H9 (cell line): ENCODE measurements at regions not wholly inside any gene's neighbourhood (a gene's known extent, or its start where the extent isn't known, plus 50 kb on each side); places are given as distances from the start of the nearest gene placed in this dataset.

Experiments
- DNase-seq: peaks from one replicate; pipeline ENCODE4 v3.0.0-alpha.2; 2017
- H2AFZ ChIP-seq: one replicate; pipeline ENCODE4 v1.6.1; 2013; ENCODE audit warnings: mild to moderate bottlenecking, low read length, control low read depth, moderate library complexity
- H2AK5ac ChIP-seq: 2 replicates; pipeline ENCODE4 v1.6.1; 2013; ENCODE audit warnings: low read length, control low read depth, mixed read lengths; ENCODE audit not compliant: insufficient read length
- H2BK120ac ChIP-seq: one replicate; pipeline ENCODE4 v1.6.1; 2013; ENCODE audit warnings: low read depth, mild to moderate bottlenecking, low read length, control low read depth, inconsistent platforms; ENCODE audit not compliant: poor library complexity, severe bottlenecking
- H2BK12ac ChIP-seq: 2 replicates; pipeline ENCODE4 v1.6.1; 2013; ENCODE audit warnings: low read length, control low read depth, mixed read lengths, low read depth; ENCODE audit not compliant: insufficient read length
- H2BK15ac ChIP-seq: 2 replicates; pipeline ENCODE4 v1.6.1; 2013; ENCODE audit warnings: low read depth, low read length, control low read depth
- H2BK20ac ChIP-seq: one replicate; pipeline ENCODE4 v1.6.1; 2013; ENCODE audit warnings: low read depth, mild to moderate bottlenecking, low read length, control low read depth, inconsistent platforms; ENCODE audit not compliant: poor library complexity, severe bottlenecking
- H2BK5ac ChIP-seq: 2 replicates; pipeline ENCODE4 v1.6.1; 2013; ENCODE audit warnings: low read length, control low read depth, mixed read lengths; ENCODE audit not compliant: insufficient read length
- H3K14ac ChIP-seq: 2 replicates; pipeline ENCODE4 v1.6.1; 2013; ENCODE audit warnings: low read length, control low read depth; ENCODE audit not compliant: insufficient read depth
- H3K18ac ChIP-seq: 2 replicates; pipeline ENCODE4 v1.6.1; 2013; ENCODE audit warnings: low read depth, mild to moderate bottlenecking, mixed read lengths, low read length, control low read depth; ENCODE audit not compliant: insufficient read length
- H3K23ac ChIP-seq: 2 replicates; pipeline ENCODE4 v1.6.1; 2013; ENCODE audit warnings: low read length, control low read depth, mixed read lengths, low read depth; ENCODE audit not compliant: insufficient read length
- H3K23me2 ChIP-seq: 2 replicates; pipeline ENCODE4 v1.6.1; 2013; ENCODE audit warnings: low read depth, mild to moderate bottlenecking, mixed read lengths, low read length, control low read depth; ENCODE audit not compliant: insufficient read length, poor library complexity, severe bottlenecking
- H3K27ac ChIP-seq: 2 replicates; pipeline ENCODE4 v1.5.1; 2013; ENCODE audit warnings: low read length, control low read depth, mixed read lengths, low read depth; ENCODE audit not compliant: insufficient read length
- H3K27me3 ChIP-seq: 2 replicates; pipeline ENCODE4 v1.6.1; 2013; ENCODE audit warnings: low read length, control low read depth, inconsistent platforms; ENCODE audit not compliant: insufficient read depth
- H3K4ac ChIP-seq: 2 replicates; pipeline ENCODE4 v1.6.1; 2013; ENCODE audit warnings: low read depth, mild to moderate bottlenecking, control low read depth, inconsistent platforms, low read length, moderate library complexity
- H3K4me1 ChIP-seq: 2 replicates; pipeline ENCODE4 v1.6.1; 2013; ENCODE audit warnings: low read length, control low read depth, inconsistent platforms; ENCODE audit not compliant: insufficient read depth
- H3K4me2 ChIP-seq: 2 replicates; pipeline ENCODE4 v1.6.1; 2013; ENCODE audit warnings: low read length, control low read depth, mixed read lengths; ENCODE audit not compliant: insufficient read length, insufficient read depth
- H3K56ac ChIP-seq: 2 replicates; pipeline ENCODE4 v1.6.1; 2013; ENCODE audit warnings: low read depth, mild to moderate bottlenecking, mixed read lengths, low read length, control low read depth; ENCODE audit not compliant: insufficient read length
- H3K79me1 ChIP-seq: 2 replicates; pipeline ENCODE4 v1.6.1; 2013; ENCODE audit warnings: low read depth, mild to moderate bottlenecking, moderate library complexity, low read length, control low read depth, inconsistent platforms; ENCODE audit not compliant: insufficient read depth, poor library complexity, severe bottlenecking
- H3K79me2 ChIP-seq: 2 replicates; pipeline ENCODE4 v1.6.1; 2013; ENCODE audit warnings: low read length, control low read depth, inconsistent platforms; ENCODE audit not compliant: insufficient read depth
- H3K9ac ChIP-seq: 2 replicates; pipeline ENCODE4 v1.6.1; 2013; ENCODE audit warnings: low read length, control low read depth, mixed read lengths; ENCODE audit not compliant: insufficient read length; ENCODE audit errors: extremely low read depth
- H3K9me3 ChIP-seq: one replicate; pipeline ENCODE4 v1.6.1; 2013; ENCODE audit warnings: low read depth, low read length, inconsistent platforms; ENCODE audit not compliant: control insufficient read depth
- H3T11ph ChIP-seq: one replicate; pipeline ENCODE4 v1.6.1; 2013; ENCODE audit warnings: mild to moderate bottlenecking, low read length, control low read depth, inconsistent platforms
- H4K20me1 ChIP-seq: one replicate; pipeline ENCODE4 v1.6.1; 2013; ENCODE audit not compliant: control insufficient read depth, insufficient read length, insufficient read depth
- H4K5ac ChIP-seq: 2 replicates; pipeline ENCODE4 v1.6.1; 2013; ENCODE audit warnings: low read depth, mild to moderate bottlenecking, mixed read lengths, low read length, control low read depth; ENCODE audit not compliant: insufficient read length
- H4K8ac ChIP-seq: replicated peaks from 2 replicates; pipeline ENCODE4 v1.6.1; 2013; ENCODE audit warnings: low read length, control low read depth, mixed read lengths, low read depth; ENCODE audit not compliant: insufficient read length
- H4K91ac ChIP-seq: 2 replicates; pipeline ENCODE4 v1.6.1; 2013; ENCODE audit warnings: low read depth, mild to moderate bottlenecking, moderate library complexity, mixed read lengths, low read length, control low read depth; ENCODE audit not compliant: insufficient read length
- H3K27ac Mint-ChIP-seq, 3 experiments: 2 replicates in 2 of 3; 3 replicates in 1 of 3; pipeline ENCODE4 v1.8.0; 2020 to 2021; ENCODE audit warnings: mixed read lengths in 3 of 3, mild to moderate bottlenecking in 1 of 3, moderate library complexity in 1 of 3
- H3K27me3 Mint-ChIP-seq: 2 replicates; pipeline ENCODE4 v1.8.0; 2021; ENCODE audit warnings: low read depth, mild to moderate bottlenecking, moderate library complexity, mixed read lengths
- H3K36me3 Mint-ChIP-seq, 3 experiments: 2 replicates in 2 of 3; 3 replicates in 1 of 3; pipeline ENCODE4 v1.8.0; 2020 to 2021; ENCODE audit warnings: low read depth in 3 of 3, mixed read lengths in 3 of 3; ENCODE audit not compliant: insufficient read depth in 1 of 3
- H3K4me1 Mint-ChIP-seq, 2 experiments: 2 replicates each; pipeline ENCODE4 v1.8.0; 2020; ENCODE audit warnings: mixed read lengths in 2 of 2
- H3K4me3 Mint-ChIP-seq, 2 experiments: 2 replicates in 1 of 2; 3 replicates in 1 of 2; pipeline ENCODE4 v1.8.0; 2020 to 2021; ENCODE audit warnings: mild to moderate bottlenecking in 2 of 2, mixed read lengths in 2 of 2, moderate library complexity in 1 of 2
- H3K9me3 Mint-ChIP-seq, 2 experiments: 2 replicates in 1 of 2; 3 replicates in 1 of 2; pipeline ENCODE4 v1.8.0; 2020; ENCODE audit warnings: mild to moderate bottlenecking in 2 of 2, mixed read lengths in 2 of 2, moderate library complexity in 1 of 2
- CTCF ChIP-seq: fragments of 200-600 bp; sonication (generic); conservative IDR thresholded peaks from 3 replicates; pipeline ENCODE4 v1.8.0; 2021; ENCODE audit warnings: antibody characterized with exemption, mild to moderate bottlenecking
- WGBS: extraction: QIAGEN DNeasy Blood & Tissue Kit; methylation state at CpG from one replicate; pipeline ENCODE4 v1.1.7; 2013; ENCODE audit warnings: missing lambda C conversion rate, low lambda C conversion rate, mixed read lengths; ENCODE audit not compliant: insufficient read length; ENCODE audit errors: extremely low coverage; 5-methylcytosine and 5-hydroxymethylcytosine counted together

GRCh38 chr13:39123578-39123977 lies 85.3 kb downstream of the NHLRC3 start:
- no peak overlapping the region for H2AK5ac ChIP-seq

More at GRCh38 chr13:39123578-39123977, 85.3 kb downstream of the NHLRC3 start:
- Mint-ChIP-seq H3K36me3 (no peaks in the 10 kb centered on the region), H3K9me3 (no peaks in the 10 kb centered on the region), H3K27me3 (no peaks in the 10 kb centered on the region), H3K4me3 (no peak overlapping the region), H3K27ac (no peak overlapping the region), H3K4me1 (peaks cover 15 to 25% of the 10 kb centered on the region in 2 experiments)
- Histone ChIP-seq H2BK15ac (no peak overlapping the region), H3K4me2 (no peak overlapping the region), H2AFZ (no peak overlapping the region), H2BK5ac (no peak overlapping the region), H3K79me1 (no peaks in the 10 kb centered on the region), H3K27me3 (no peaks in the 10 kb centered on the region), H3K27ac (no peak overlapping the region), H3K18ac (no peak overlapping the region), H3K23me2 (no peaks in the 10 kb centered on the region), H3K79me2 (no peaks in the 10 kb centered on the region), H3K4ac (no peak overlapping the region), H2BK12ac (no peak overlapping the region), H3K14ac (no peak overlapping the region), H3K4me1 (peaks cover 4% of the 10 kb centered on the region; the same call in 1 of the 2 replicates), H4K8ac (no peak overlapping the region), H3K9ac (no peak overlapping the region), H4K20me1 (no peaks in the 10 kb centered on the region), H4K5ac (no peak overlapping the region), H3K23ac (no peak overlapping the region), H4K91ac (no peak overlapping the region), H3K9me3 (no peaks in the 10 kb centered on the region), H3T11ph (no peak overlapping the region), H2BK20ac (no peak overlapping the region), H2BK120ac (no peak overlapping the region), H3K56ac (no peak overlapping the region)
- no peak for DNase-seq
- TF ChIP-seq CTCF = no peak
- no CpG with 5 or more reads among the region's 1 CpG for WGBS
